HL-60 (cell line): ENCODE measurements at regions not wholly inside any gene's neighbourhood (a gene's known extent, or its start where the extent isn't known, plus 50 kb on each side); places are given as distances from the start of the nearest gene placed in this dataset.

Source experiments
- DNase-seq, 2 experiments: peaks; one replicate each; pipeline ENCODE4 v3.0.0-alpha.2; 2010 to 2020; ENCODE audit warnings: low read depth in 1 of 2, low spot score in 1 of 2
- H3K27ac ChIP-seq: fragments of 250-450 bp; sonication (Bioruptor Pico); replicated peaks from 2 replicates; pipeline ENCODE4 v1.5.1; 2020; ENCODE audit warnings: mild to moderate bottlenecking, moderate library complexity
- H3K27me3 ChIP-seq: fragments of 250-450 bp; sonication (Bioruptor Pico); 2 replicates; pipeline ENCODE4 v1.5.1; 2021; ENCODE audit warnings: mild to moderate bottlenecking, moderate library complexity; ENCODE audit not compliant: insufficient read depth, poor library complexity, severe bottlenecking
- H3K4me3 ChIP-seq: replicated peaks from 2 replicates; pipeline ENCODE4 v1.5.1; 2011; ENCODE audit warnings: mild to moderate bottlenecking, control low read depth, low read length; ENCODE audit not compliant: insufficient read depth
- CTCF ChIP-seq: IDR thresholded peaks from one replicate; pipeline ENCODE4 v1.5.1; 2011; ENCODE audit warnings: low read length, control low read depth, inconsistent platforms; ENCODE audit not compliant: insufficient read depth
- GABPA ChIP-seq: IDR thresholded peaks from 2 replicates; pipeline ENCODE4 v1.6.1; 2012; ENCODE audit warnings: low read depth
- POLR2AphosphoS5 ChIP-seq: IDR thresholded peaks from 2 replicates; pipeline ENCODE4 v1.6.1; 2012; ENCODE audit warnings: low read depth
- SPI1 ChIP-seq: IDR thresholded peaks from 2 replicates; pipeline ENCODE4 v1.6.1; 2012; ENCODE audit warnings: low read depth, mild to moderate bottlenecking, borderline replicate concordance
- TF ChIP-seq, protein P1 (sequence below): IDR thresholded peaks from 2 replicates; pipeline ENCODE4 v1.6.1; 2012; ENCODE audit warnings: low read depth; ENCODE audit not compliant: insufficient replicate concordance

DNA sequence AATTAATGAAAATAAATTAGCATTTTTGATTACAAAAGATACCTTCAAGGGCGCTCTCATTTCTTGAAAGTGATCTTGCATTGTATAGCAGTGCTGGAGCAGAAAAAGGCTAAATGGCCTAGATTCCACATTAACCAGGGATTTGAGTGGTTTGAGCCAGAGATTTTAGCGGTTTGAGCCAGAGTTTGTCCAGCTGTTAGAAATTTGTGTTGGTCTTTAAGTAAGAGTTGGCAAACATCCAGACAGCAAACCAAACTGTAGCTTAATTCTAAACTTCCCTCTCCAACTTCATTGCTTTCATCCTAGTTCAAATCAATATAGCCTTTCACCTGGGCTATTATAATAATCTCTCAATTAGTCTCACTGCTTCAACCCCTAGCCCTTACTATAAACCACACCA lies 351.7 kb downstream of the IGSF11 start:
- Histone ChIP-seq H3K4me3 (no peak overlapping the region), H3K27ac (no peak overlapping the region), H3K27me3 (no peaks in the 10 kb centered on the region)
- TF ChIP-seq CTCF (no peak), GABPA (no peak), SPI1 (no peak), POLR2AphosphoS5 (no peak)
- TF ChIP-seq, protein P1, sequence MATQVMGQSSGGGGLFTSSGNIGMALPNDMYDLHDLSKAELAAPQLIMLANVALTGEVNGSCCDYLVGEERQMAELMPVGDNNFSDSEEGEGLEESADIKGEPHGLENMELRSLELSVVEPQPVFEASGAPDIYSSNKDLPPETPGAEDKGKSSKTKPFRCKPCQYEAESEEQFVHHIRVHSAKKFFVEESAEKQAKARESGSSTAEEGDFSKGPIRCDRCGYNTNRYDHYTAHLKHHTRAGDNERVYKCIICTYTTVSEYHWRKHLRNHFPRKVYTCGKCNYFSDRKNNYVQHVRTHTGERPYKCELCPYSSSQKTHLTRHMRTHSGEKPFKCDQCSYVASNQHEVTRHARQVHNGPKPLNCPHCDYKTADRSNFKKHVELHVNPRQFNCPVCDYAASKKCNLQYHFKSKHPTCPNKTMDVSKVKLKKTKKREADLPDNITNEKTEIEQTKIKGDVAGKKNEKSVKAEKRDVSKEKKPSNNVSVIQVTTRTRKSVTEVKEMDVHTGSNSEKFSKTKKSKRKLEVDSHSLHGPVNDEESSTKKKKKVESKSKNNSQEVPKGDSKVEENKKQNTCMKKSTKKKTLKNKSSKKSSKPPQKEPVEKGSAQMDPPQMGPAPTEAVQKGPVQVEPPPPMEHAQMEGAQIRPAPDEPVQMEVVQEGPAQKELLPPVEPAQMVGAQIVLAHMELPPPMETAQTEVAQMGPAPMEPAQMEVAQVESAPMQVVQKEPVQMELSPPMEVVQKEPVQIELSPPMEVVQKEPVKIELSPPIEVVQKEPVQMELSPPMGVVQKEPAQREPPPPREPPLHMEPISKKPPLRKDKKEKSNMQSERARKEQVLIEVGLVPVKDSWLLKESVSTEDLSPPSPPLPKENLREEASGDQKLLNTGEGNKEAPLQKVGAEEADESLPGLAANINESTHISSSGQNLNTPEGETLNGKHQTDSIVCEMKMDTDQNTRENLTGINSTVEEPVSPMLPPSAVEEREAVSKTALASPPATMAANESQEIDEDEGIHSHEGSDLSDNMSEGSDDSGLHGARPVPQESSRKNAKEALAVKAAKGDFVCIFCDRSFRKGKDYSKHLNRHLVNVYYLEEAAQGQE, result no peak
- no peak for DNase-seq

- no peak overlapping the region for H3K4me3 ChIP-seq
- DNase-seq, result no peak
- no peak overlapping the region for H3K27ac ChIP-seq
- TF ChIP-seq POLR2AphosphoS5, result no peak
- TF ChIP-seq CTCF, result no peak
- no peak for TF ChIP-seq GABPA
- no peaks in the 10 kb centered on the region for H3K27me3 ChIP-seq
These were observed 351.0 kb downstream of the IGSF11 start for GRCh38 chr3:118683636-118684035.

GRCh38 chr3:118688396-118688884 lies 346.2 kb downstream of the IGSF11 start:
- Histone ChIP-seq H3K4me3 (no peak overlapping the region), H3K27me3 (no peaks in the 10 kb centered on the region), H3K27ac (no peak overlapping the region)
- no peak for DNase-seq
- TF ChIP-seq, protein P1, result no peak
- no peak for TF ChIP-seq SPI1
- no peak for TF ChIP-seq CTCF
- no peak for TF ChIP-seq POLR2AphosphoS5
- no peak for TF ChIP-seq GABPA

- no peaks in the 10 kb centered on the region for H3K27me3 ChIP-seq
- DNase-seq, result no peak
- TF ChIP-seq SPI1, result no peak
- TF ChIP-seq, protein P1, result no peak
- TF ChIP-seq CTCF, result no peak
- no peak for TF ChIP-seq POLR2AphosphoS5
- no peak overlapping the region for H3K4me3 ChIP-seq
- H3K27ac ChIP-seq, result no peak overlapping the region
These were observed 342.2 kb downstream of the IGSF11 start for GRCh38 chr3:118692416-118692815.
